ENCODE measurements at regions not wholly inside any gene's neighbourhood (a gene's known extent, or its start where the extent isn't known, plus 50 kb on each side); places are given as distances from the start of the nearest gene placed in this dataset.
"Not testable (repeated sequence)": the region's sequence is repeated elsewhere in the genome, so short reads cannot be mapped to it uniquely, and the experiment has no call there.

DNA sequence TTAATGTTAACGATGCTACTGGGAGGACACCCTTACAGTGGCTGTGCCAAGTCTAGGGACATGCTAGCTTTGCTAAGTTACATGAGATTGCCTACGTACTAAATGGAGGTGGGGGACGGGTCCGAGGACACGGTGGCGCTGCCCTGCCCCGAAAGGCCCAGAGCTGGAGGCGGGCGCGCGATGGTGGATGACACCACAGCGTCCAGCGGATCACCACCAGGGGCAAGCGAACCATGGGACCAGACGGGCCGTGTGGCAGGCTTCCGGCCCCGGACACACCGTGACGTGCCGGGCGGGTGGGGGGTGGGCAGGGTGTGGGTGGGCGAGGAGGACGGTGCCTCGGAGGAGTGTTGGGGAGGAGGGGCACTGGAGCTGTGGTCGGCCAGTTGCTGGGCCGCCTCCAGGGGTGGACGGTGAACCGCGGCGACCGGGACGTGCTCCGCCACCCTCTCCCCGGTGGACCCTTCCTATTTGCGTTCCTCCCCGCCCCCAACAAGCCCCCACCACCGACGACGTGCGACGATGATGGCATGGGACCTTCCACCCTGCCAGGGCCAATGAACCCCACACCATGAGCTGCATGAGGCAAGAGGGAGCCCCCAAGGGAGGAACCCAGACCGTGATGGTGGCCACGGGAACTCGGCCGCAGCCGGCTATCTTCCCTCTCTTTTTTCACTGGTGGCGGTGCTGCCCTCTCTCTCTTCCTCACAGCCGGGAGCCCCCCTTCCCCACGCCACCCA is 773.3 kb upstream of the DEFB115 start:
- DNase-seq (ENCODE audit: low spot score): no peak

- no peak for DNase-seq (ENCODE audit: low spot score)
Measured at GRCh38 chr20:30484749-30485070, 772.8 kb upstream of the DEFB115 start.

DNA sequence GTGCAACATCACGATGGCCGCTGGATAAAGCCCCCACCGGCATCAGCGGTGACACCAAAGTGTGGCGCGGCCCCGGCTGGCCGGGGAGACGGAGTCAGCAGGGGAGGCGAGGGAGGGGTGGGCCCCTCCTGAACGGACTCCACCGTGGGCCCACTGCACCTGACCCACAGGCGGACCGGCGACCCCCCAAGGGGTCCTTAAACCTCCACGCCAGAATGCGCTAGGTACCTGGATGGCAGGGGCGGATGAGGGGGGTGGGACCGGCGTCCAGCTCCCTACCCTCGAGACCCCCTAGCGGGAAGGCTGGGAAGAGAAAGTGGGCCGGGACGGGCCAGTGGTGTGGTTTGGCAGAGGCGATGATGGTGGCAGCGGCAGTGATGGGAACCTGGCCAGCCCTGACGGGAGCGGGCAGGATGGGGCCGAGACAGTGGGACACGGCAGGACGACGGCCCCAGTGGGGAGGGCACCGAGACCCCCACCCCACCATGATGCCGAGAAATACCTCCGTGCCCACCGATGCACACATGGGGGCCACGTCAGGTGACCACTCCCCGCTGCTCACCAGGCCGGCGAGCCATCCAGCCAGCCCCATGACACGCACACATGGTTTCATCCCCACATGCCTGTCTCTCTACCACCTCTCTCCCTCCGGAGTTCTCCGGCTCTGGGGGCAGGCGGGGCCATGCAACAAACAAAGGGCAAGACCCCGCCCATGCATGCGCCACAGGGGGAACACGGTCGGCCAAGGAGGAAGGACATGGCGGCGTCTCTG is 771.9 kb upstream of the DEFB115 start:
- DNase-seq (ENCODE audit: low spot score): no peak

DNA sequence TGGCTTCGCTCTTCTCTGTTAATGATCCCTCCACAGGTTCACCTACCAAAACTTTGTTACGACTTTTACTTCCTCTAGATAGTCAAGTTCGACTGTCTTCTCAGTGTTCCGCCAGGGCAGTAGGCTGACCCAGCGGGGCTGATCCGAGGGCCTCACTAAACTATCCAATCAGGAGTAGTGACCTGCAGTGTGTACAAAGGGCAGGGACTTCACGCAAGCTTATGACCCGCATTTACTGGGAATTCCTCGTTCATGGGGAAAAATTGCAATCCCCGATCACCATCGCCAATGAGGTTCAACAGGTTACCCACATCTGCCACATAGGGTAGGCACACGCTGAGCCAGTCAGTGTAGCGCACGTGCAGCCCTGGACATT is 771.4 kb upstream of the DEFB115 start:
- DNase-seq (ENCODE audit: low spot score): no peak

GRCh38 chr20:30487461-30487860 is 770.0 kb upstream of the DEFB115 start:
- not testable (repeated sequence) for DNase-seq (ENCODE audit: low spot score)

DNA sequence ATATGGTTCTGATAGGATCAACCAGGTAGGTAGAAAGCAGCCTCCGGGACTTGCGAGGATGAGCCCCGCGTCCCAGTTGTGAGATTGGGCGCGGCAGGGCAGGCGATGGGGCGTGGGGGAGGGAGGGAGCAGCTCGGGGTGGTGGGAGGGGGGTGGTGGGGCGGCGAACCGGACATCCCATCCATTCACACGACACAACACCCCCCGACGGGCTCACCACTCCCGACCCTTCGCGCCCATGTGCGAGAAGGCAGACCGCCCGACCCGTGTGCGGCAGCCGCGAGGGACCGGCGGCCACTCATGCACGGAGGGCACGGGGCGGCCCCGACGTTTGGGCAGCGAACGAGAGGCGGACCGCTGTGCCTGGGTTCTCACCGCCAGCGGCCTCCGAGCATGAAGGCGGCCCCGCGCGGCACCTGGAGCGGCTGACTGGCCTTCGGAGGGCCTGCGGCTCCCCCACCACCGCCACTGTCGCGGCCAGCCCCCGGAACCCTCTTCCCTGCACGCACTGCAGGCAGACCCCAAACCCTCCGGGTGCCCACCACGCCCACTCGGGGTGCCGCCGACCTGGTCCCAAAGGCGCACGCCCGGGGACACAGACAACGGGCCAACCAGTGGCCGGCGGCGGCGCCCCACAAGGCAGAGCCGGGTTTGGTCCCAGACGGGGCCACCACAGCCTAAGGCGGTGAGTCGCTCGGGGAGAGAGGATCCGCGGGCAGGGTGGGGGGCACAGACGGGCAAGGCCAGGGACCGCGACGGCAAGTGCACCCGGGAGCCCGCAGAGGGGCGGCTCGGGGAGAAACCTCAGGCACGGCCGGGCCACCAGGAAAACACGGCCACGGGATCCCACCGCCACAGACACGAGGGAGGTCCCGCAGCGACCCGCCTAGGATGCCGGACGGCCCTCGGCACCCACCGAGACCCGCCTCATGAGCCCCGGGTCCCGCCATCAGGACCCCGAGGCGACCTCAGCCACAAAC is 769.2 kb upstream of the DEFB115 start:
- DNase-seq (ENCODE audit: low spot score): no peak

GRCh38 chr20:30488941-30489613 is 768.4 kb upstream of the DEFB115 start:
- DNase-seq (ENCODE audit: low spot score): no peak

GRCh38 chr20:30489614-30490003 is 767.9 kb upstream of the DEFB115 start:
- no peak for DNase-seq (ENCODE audit: low spot score)

DNA sequence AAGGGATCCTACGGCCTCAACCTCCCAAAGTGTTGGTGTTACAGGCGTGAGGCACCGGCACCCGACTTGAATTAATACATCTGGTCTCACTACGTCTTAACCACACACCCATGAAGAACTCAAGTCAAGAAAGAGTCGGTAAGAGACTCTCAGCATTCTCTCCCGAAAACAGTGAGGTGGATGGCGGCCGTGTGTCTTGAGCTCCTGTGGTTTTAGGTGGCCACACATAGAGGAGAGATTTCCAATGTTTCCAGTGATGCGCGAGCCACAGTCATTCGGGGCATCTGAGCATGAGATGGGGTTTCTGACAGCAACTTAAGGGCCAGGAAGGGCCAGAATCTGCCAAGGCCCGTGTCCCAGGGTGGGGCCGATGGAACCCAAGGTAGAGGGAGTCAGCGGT is 766.4 kb upstream of the DEFB115 start:
- no peak for DNase-seq (ENCODE audit: low spot score)

DNA sequence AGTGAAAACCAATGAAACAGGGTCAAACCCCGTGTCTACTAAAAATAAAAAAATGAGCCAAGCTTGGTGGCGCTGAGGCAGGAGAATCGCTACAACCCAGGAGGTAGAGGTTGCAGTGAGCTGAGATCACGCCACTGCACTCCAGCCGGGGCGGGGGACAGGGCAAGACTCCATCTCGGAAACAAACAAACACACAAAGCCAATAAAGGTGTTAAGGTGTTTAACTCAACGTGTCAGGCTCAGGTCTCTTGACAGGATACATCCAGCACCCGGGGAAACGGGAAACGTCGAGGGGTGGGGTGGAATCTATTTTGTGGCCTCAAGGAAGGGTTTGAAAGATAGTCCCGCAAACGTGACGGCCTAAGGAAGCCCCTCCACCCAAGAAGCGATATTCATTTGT is 760.8 kb upstream of the DEFB115 start:
- not testable (repeated sequence) for DNase-seq (ENCODE audit: low spot score)

DNA sequence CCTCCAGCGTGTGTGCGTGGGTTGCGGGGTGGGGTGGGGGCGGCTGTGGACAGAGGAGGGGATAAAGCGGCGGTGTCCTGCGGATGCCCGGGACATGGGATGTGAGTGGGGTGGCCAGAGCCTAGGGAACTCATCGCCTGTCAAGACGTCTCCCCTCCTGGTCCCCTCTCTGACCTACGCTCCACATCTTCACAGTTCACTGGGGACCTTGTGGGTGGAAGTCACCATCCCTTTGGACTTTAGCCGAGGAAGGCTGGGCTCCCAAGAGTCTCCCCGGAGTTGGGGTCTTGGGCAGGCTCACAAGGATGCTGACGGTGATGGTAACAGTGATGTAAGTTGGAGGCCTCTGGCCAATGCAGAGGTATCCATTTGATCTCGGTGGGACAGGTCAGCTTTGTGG is 760.3 kb upstream of the DEFB115 start:
- DNase-seq (ENCODE audit: low spot score): not testable (repeated sequence)

GRCh38 chr20:30499123-30499522 is 758.3 kb upstream of the DEFB115 start:
- DNase-seq (ENCODE audit: low spot score): no peak

- DNase-seq (ENCODE audit: low spot score): not testable (repeated sequence)
Measured at GRCh38 chr20:30499716-30500446, 757.6 kb upstream of the DEFB115 start.

GRCh38 chr20:30500447-30500820 is 757.0 kb upstream of the DEFB115 start:
- DNase-seq (ENCODE audit: low spot score): peak; percentile 44

DNA sequence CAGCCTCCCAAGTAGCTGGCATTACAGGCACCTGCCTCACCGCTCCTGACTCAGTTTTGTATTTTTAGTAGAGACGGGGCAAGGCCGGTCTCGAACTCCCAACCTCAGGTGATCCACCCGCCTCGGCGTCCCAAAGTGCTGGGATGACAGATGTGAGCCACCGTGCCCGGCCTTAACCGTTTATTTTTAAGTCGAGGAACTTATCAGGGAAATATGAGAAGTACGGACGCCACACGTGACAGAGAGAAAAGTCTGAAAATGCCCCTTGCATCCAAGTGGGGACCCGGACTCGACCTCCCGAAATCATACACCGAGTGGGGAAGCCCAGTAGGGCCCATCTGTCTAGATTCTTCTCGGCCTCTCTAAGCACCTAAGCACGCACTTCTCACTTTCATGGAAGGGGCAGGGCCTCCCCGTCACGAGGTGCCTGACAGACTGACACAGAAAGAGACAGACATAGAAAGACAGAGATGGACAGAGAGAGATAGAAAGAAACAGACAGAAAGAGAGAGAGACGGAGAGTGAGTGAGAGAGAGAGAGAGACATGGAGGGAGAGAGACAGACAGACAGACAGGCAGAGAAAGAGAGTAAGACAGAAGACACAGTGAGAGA is 756.5 kb upstream of the DEFB115 start:
- DNase-seq (ENCODE audit: low spot score): no peak

GRCh38 chr20:30502670-30503069 is 754.8 kb upstream of the DEFB115 start:
- no peak for DNase-seq (ENCODE audit: low spot score)

- not testable (repeated sequence) for DNase-seq (ENCODE audit: low spot score)
Measured at GRCh38 chr20:30503204-30503603, 754.3 kb upstream of the DEFB115 start.

- DNase-seq (ENCODE audit: low spot score): no peak
Measured at GRCh38 chr20:30503992-30504570, 753.4 kb upstream of the DEFB115 start.

DNA sequence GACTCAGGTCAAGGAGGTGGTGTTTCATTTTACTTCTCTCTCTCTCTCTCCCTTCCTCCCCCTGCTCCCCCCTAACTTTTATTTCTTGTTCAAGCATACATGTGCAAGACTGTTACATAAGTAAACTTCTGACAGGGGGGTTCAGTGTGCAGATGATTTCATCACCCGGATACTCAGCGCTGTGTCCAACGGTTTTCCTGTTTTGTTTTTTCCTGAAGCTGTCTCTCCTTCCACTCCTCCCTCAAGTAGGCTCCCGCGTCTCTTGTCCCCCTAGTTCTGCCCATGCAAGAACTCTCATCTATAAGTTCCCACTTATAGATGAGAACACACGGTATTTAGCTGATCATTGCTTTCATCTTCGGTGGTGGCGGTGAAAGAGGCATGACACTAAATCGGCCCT is 751.9 kb upstream of the DEFB115 start:
- DNase-seq (ENCODE audit: low spot score): no peak

GRCh38 chr20:30506100-30506499 is 751.4 kb upstream of the DEFB115 start:
- no peak for DNase-seq (ENCODE audit: low spot score)

All from HT-29 (cell line).